Loucy (cell line): ENCODE measurements at regions not wholly inside any gene's neighbourhood (a gene's known extent, or its start where the extent isn't known, plus 50 kb on each side); places are given as distances from the start of the nearest gene placed in this dataset.

Experiments used
- CTCF ChIP-seq: fragments of 200-600 bp; sonication (generic); conservative IDR thresholded peaks from 2 replicates; pipeline ENCODE4 v1.5.1; 2014; ENCODE audit warnings: mild to moderate bottlenecking, antibody characterized with exemption, low read length
- EZH2phosphoT487 ChIP-seq: fragments of 200-600 bp; IDR thresholded peaks from 2 replicates; pipeline ENCODE4 v1.6.1; 2018; ENCODE audit warnings: antibody characterized with exemption, mild to moderate bottlenecking, moderate library complexity, borderline replicate concordance

DNA sequence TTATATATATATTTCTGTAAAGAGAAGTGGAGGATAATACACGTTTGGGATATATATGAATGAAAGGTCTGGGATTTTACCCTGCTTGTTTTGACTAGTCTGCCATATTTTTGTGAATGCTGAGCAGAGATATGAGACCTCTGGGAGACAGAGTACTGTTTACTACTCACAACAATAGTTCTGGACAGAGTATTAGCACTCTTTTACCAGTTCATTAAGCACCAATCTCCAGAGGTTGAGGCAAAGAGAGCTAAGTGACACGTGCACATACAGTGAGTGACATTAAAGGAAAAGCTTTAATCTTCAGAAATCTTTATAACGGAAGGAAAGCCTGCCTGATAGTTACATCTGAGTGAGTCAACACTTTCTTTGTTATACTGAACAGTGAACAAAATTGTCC is 1452.7 kb upstream of the TENM3 start:
- TF ChIP-seq CTCF: no peak
- no peak for TF ChIP-seq EZH2phosphoT487
